ENCODE measurements at regions not wholly inside any gene's neighbourhood (a gene's known extent, or its start where the extent isn't known, plus 50 kb on each side); places are given as distances from the start of the nearest gene placed in this dataset.

DNA sequence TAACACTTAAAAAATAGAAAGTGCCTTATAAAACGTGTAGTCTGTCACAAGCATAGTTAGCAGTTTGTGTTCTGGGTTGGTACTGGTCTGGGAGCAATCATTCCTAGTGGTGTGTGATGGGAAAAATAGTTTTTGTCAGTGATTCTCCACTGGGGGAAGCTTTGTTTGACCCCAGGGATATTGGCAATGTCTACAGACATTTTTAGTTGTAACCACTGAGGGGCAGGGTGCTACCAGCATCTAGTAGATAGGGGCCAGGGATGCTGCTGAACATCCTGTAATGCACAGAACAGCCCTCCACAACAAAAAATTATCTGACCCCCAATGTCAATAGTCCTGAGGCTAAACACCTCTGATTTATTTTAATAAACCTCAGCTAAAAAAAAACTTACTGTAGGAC lies 51.6 kb upstream of the CREB5 start:
- no peak for DNase-seq (ENCODE audit: low read depth in 3 of 3, low spot score in 2 of 3)

DNA sequence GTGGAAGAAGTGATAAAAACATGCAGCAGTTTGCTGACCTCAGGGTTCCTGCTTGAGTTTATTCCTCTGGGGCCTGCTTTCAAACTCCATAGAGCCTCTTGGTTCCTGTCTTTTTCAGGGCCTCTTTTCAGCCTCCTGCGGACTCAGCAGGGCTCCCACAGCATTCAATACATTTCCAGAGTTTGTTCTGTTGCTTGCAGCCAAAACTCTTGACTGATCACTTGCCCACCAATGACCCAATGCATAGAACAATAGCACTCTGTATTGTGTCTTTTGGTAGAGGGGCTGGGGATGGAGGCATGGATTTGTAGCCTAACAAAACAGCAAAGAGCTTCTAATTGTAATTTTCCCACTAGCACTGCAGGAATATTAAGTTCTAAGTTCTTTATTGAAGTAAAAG lies 50.8 kb upstream of the CREB5 start:
- DNase-seq (ENCODE audit: low read depth in 3 of 3, low spot score in 2 of 3): no peak

GRCh38 chr7:28362182-28362581 lies 50.1 kb upstream of the CREB5 start:
- DNase-seq (ENCODE audit: low read depth in 3 of 3, low spot score in 2 of 3): no peak
